ENCODE measurements at regions not wholly inside any gene's neighbourhood (a gene's known extent, or its start where the extent isn't known, plus 50 kb on each side); places are given as distances from the start of the nearest gene placed in this dataset.

DNA sequence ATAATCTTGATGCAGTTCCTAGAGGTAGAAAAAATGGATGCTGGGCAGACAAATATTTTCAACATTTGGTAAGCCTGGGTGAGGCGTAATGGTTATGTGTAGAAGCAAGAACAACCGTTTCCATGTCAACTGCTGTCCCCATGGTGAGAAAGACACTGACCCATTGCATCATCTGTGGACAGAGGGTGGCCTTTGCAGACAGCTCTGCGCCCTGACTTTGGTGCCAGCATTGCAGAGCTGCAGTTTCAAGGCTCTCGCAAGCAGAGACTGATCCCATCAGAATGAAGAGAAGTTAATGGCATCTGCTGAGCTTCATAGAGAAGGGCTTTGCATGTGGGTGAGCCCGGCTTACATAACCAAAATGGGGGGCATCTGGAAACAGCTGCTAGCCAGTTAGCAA lies 179.0 kb upstream of the ADRA1B start:
- TF ChIP-seq CTCF (IDR thresholded peaks at IDR 0.05) = no peak
- TF ChIP-seq ZFX (IDR thresholded peaks at IDR 0.05; ENCODE audit: borderline replicate concordance) = no peak
